Dedifferentiated amniotic fluid mesenchymal stem cell (primary cell): ENCODE measurements at regions not wholly inside any gene's neighbourhood (a gene's known extent, or its start where the extent isn't known, plus 50 kb on each side); places are given as distances from the start of the nearest gene placed in this dataset.
"Not testable (repeated sequence)": the region's sequence is repeated elsewhere in the genome, so short reads cannot be mapped to it uniquely, and the experiment has no call there.

Experiments
- DNase-seq: peaks from one replicate; pipeline ENCODE4 v3.0.0-alpha.2; 2016; ENCODE audit errors: extremely low spot score

- no peak for DNase-seq
These were observed 259.5 kb upstream of the SLC7A11 start for GRCh38 chr4:138501614-138502013.

- no peak for DNase-seq
These were observed 258.7 kb upstream of the SLC7A11 start for GRCh38 chr4:138500869-138501268.

- no peak for DNase-seq
These were observed 257.5 kb upstream of the SLC7A11 start for GRCh38 chr4:138499627-138500026.

- DNase-seq: peak; percentile 80
These were observed 252.8 kb upstream of the SLC7A11 start for GRCh38 chr4:138494931-138495330.

- DNase-seq: no peak
These were observed 252.0 kb upstream of the SLC7A11 start for GRCh38 chr4:138494116-138494515.

DNA sequence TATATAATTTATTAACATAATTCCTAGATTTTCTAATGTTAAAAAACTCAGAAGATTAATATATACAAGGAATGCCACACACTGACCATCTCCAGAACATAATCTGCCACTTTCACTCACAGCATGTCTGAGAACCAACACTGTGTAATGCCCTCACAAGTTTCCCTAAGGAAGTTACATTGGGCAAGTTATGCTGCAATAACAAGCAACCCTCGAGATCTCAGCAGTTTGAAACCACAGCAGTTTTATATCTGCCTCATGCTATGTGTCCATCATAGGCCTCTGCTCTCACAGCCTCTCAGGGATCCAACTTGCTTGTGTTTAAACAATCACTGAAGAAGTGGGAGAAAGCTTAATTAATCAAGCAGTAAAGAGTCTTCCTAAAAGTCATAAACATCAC is 250.0 kb upstream of the SLC7A11 start:
- DNase-seq: no peak

GRCh38 chr4:138488533-138488932 is 246.4 kb upstream of the SLC7A11 start:
- no peak for DNase-seq

DNA sequence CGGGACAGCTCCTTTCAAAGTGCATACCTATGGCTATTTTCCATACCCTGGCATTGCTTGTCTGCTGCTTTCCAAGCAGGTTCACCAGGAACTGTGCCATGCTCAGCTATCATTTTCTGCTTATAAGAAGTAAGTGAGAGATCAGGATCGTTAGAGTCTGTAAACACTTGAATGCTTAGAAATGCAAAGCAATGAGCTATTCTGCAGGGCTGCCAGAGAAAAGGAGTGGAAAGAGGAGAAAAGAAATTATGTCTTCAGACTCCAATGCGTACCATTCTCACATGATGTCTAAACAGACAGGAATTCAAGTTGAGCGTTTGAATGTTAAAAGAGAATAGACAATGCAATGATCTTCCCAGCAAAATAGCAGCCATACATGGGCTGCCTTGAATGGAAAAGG is 245.5 kb upstream of the SLC7A11 start:
- no peak for DNase-seq

GRCh38 chr4:138487230-138487629 is 245.1 kb upstream of the SLC7A11 start:
- no peak for DNase-seq

- DNase-seq: no peak
These were observed 243.3 kb upstream of the SLC7A11 start for GRCh38 chr4:138485498-138485897.

GRCh38 chr4:138475116-138475515 is 233.0 kb upstream of the SLC7A11 start:
- no peak for DNase-seq

DNA sequence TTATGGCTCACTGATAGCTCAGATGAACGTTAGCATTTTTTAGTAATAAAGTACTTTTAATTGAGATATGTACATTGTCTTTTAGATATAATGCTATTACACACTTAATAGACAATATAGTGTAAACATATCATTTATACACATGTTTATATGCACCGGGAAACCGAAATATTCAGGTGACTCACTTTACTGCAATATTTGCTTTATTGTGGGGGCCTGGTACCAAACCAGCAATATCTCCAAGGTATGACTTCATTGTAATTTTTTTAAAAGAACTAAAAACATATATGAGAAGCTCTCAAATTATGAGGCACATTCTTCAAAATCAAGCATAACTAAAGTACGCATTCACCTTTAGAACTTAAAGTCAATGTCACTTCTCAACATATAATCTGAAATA is 231.2 kb upstream of the SLC7A11 start:
- no peak for DNase-seq

DNA sequence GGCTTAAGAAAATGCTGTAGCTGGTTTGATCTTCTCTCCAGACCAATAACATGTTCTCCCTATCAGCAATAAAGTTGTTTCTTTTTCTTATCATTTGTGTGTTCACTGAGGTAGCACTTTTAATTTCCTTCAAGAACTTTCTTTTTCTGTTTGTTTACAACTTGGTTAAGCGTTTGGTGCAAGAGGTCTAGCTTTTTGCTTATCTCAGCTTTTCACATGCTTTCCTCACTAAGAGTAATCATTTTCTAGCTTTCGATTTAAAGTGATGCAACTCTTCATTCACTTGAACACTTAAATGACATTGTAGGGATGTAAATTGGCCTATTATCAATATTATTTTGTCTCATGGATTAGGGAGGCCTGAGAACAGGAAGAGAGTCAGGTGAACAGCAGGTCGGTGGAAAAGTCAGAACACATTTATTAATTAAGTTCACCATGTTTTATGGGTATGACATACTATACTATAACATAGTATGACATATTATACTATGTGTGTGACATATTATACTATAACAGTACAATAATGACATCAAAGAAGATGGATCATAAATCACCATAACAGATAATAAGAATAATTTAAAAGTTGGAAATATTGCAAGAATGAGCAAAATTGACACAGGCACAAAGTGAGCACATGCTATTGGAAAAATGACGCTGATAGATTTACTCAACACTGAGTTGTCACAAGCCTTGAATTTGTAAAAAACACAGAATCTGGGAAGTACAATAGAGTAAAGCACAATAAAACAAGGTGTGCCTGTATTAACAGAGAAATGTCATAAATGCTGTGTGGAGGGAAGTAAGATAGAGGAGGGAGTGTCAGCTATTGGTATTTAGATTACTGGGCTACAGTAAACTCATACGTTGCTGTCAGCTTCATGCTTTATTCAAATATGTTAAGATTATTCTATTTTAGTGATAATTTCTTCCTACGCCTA is 218.6 kb upstream of the SLC7A11 start:
- DNase-seq: no peak

DNA sequence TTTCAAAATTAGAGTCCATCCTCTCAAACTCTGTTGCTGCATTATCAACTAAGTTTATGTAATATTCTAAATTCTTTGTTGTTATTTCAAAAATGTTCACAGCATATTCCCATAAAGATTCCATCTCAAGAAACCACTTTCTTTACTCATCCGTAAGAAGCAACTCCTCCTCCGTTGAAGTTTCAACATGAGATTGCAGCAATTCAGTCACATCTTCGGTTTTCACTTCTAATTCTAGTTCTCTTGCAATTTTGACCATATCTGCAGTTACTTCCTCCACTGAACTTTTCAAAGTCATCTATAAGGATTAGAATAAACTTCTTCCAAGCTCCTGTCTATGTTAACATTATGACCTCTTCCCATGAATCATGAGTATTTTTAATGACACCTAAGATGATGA is 216.6 kb upstream of the SLC7A11 start:
- no peak for DNase-seq

DNA sequence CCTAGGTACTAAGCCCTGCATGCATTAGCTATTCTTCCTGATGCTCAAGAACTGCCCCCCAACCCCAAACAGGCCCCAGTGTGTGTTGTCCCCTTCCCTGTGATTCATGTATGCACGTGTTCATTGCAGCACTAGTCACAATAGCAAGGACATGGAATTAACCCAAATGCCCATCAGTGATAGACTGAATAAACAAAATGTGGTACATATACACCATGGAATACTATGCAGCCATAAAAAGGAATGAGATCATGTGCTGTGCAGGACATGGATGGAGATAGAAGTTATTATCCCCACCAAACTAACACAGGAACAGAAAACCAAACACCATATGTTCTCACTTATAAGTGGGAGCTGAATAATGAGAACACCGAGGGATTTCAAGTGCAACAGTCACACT is 214.2 kb upstream of the SLC7A11 start:
- not testable (repeated sequence) for DNase-seq

- DNase-seq: no peak
These were observed 212.9 kb upstream of the SLC7A11 start for GRCh38 chr4:138455097-138455496.

GRCh38 chr4:138452826-138453225 is 210.7 kb upstream of the SLC7A11 start:
- no peak for DNase-seq

DNA sequence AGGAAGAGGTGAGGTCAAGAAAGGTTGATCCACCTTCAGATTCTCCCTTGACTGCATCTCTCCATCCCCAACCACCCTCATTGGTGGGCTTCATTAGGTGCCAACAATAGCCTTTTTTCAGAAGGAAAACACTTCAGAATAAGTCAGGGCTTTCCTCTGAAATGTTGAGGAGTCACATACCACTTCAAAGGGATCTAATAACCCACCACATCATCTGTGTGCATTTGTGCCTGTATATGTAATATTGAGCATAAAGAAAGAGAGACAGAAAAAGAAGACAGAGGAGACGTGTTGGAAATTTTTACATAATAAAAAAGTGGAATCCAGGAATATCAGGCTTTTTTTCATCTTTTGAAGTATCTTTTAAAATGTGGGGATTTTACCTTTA is 209.1 kb upstream of the SLC7A11 start:
- DNase-seq: no peak

GRCh38 chr4:138450546-138451275 is 208.6 kb upstream of the SLC7A11 start:
- no peak for DNase-seq

DNA sequence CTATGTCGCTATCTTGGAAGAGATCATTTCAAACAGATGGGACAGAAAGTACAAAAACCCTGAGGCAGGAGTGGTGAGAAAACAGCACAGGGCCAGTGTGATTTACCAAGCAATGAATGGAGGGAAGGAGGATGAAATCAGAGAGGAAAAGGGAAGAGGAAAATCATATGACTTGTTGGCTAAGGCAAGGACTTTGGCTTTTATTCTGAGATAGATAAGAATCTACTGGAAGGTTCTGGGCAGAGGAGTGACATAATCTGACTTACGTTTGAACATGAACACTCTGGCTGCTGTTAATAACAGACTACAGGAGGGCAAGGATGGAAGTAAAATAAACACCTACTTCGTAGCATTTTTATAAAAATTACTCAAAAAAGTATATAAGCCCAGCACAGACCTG is 207.8 kb upstream of the SLC7A11 start:
- no peak for DNase-seq

GRCh38 chr4:138448169-138448568 is 206.0 kb upstream of the SLC7A11 start:
- no peak for DNase-seq

- no peak for DNase-seq
These were observed 204.3 kb upstream of the SLC7A11 start for GRCh38 chr4:138446456-138446855.

DNA sequence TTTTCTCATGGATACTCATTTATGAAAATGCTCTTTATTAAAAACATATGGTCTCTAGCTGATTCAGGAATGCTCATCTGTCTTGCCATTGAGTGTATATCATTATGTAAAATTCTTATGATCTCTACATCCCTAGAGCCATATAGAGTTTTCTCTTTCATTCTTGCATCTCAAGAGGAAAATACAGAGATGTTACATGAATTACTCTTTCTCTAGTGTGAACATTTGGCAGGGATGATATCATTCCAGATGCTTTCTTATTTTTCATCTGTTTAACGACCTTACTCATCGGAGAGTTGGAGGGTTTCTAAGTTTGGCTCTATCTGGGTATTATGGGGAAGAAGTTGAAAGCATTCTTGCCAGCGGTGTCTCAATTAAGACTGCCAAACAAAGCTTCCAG is 202.9 kb upstream of the SLC7A11 start:
- DNase-seq: peak; percentile 25
